ENCODE measurements at regions not wholly inside any gene's neighbourhood (a gene's known extent, or its start where the extent isn't known, plus 50 kb on each side); places are given as distances from the start of the nearest gene placed in this dataset.
A peak's percentile ranks its signal among the peaks of the same experiment; 100 is the strongest.

DNA sequence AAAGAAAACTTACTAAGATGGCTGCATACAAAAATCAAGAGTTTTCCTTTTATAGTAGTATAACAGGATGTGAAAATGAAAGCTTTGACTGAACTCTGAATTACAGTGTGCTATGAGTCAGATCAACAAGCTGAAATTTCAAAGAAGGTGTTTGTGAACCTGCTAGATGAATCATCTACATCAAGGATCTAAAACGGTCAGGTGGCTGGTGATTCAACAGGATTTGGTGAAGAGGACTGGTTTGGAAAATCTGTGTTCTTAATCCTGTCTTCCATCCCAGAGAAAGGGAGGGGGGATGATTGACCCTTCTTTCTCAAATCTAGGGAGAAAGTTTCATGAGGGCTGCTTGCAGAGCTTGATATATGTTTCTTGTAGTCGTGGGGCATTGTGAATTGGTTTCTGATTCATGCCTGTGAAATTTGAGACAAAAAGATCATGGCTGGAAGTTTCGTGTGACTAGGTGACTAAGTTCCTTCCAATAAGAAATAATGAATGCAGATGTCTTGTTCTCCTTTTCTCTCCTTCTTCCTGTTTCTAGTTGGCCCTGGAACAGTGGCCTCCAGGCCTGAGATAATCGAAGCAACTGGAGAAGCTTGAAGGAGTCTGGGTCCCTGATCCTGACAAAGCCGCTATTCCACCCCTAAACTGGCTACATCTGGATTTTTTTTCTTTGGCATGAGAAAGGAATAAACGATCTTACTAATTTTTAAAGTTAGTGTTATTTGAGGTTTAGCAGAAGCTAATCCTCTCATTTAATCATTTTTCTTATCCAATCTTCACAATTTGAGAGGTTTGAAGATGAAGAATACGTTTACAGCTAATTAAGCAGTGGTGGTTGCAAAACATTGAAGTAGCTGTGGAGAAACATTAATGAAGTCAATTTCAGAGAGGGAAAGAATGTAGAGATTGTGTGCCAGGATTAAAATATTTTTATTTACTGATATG is 67.2 kb downstream of the MRPS30 start:
- no peak overlapping the region for H3K4me3 ChIP-seq
- peaks cover 0 to 4% (median 0%) of the 10 kb centered on the region in 5 donors for H3K4me1 ChIP-seq (ENCODE audit: control insufficient read depth in 5 of 5, insufficient read depth in 5 of 5, low read length in 5 of 5)
- TF ChIP-seq CTCF (IDR thresholded peaks at IDR 0.05; ENCODE audit: control extremely low read depth, extremely low read depth), result no peak
- no peaks in the 10 kb centered on the region for H3K27me3 ChIP-seq (ENCODE audit: control insufficient read depth in 3 of 3, insufficient read depth in 3 of 3, low read length in 2 of 3)
- DNase-seq (peak in 2 of 3 donors; percentile 55 to 79), ATAC-seq (ENCODE audit: insufficient read depth, low FRiP score) (peak; percentile 27)
- H3K9ac ChIP-seq (ENCODE audit: insufficient read depth in 1 of 2, low read length in 2 of 2), result no peak overlapping the region
- no peaks in the 10 kb centered on the region for H3K36me3 ChIP-seq (ENCODE audit: control insufficient read depth in 4 of 4, insufficient read depth in 4 of 4, low read length in 4 of 4)
- H3K9me3 ChIP-seq (ENCODE audit: control insufficient read depth in 4 of 4, insufficient read depth in 3 of 4, low read length in 3 of 4), result no peaks in the 10 kb centered on the region
- no peak overlapping the region for H3K27ac ChIP-seq (ENCODE audit: low read depth in 1 of 2, low read length in 1 of 2)
- WGBS, 2 donors, result 60 to 64% methylated on average over 7 of the region's 7 CpGs

DNA sequence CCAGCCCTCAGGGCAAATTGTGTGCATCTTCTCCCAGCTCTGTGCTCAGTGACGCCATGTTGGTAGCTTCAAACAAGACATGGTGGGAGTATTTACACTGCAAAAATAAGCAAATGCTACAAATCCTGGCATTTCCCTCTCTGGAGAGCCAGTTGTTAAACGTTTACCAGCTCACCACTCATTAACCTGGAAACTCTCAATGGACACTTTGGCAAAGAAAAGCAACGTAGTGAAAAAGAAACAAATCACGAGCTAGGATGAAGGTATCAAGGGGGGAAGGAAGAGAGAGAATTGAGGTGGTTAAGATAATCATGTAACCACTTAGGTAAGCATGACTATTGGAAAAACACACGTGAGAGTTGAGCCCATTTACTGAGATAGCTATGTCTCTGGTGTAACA is 72.5 kb downstream of the MRPS30 start:
- no peak overlapping the region for H3K4me3 ChIP-seq
- H3K9ac ChIP-seq (ENCODE audit: insufficient read depth in 1 of 2, low read length in 2 of 2), result no peak overlapping the region
- peaks cover 0 to under 1% (median 0%) of the 10 kb centered on the region in 5 donors for H3K4me1 ChIP-seq (ENCODE audit: control insufficient read depth in 5 of 5, insufficient read depth in 5 of 5, low read length in 5 of 5)
- no peak overlapping the region for H3K27ac ChIP-seq (ENCODE audit: low read depth in 1 of 2, low read length in 1 of 2)
- DNase-seq, result no peak
- TF ChIP-seq CTCF (IDR thresholded peaks at IDR 0.05; ENCODE audit: control extremely low read depth, extremely low read depth), result no peak
- peaks cover 0 to 5% (median 0%) of the 10 kb centered on the region in 4 donors for H3K9me3 ChIP-seq (ENCODE audit: control insufficient read depth in 4 of 4, insufficient read depth in 3 of 4, low read length in 3 of 4)
- no peak for ATAC-seq (ENCODE audit: insufficient read depth, low FRiP score)
- H3K36me3 ChIP-seq (ENCODE audit: control insufficient read depth in 4 of 4, insufficient read depth in 4 of 4, low read length in 4 of 4), result no peaks in the 10 kb centered on the region
- H3K27me3 ChIP-seq (ENCODE audit: control insufficient read depth in 3 of 3, insufficient read depth in 3 of 3, low read length in 2 of 3), result no peaks in the 10 kb centered on the region
- WGBS, 2 donors, result 59 to 71% methylated on average over 5 of the region's 5 CpGs

GRCh38 chr5:44884036-44884435 is 75.3 kb downstream of the MRPS30 start:
- H3K27me3 ChIP-seq (ENCODE audit: control insufficient read depth in 3 of 3, insufficient read depth in 3 of 3, low read length in 2 of 3), result no peaks in the 10 kb centered on the region
- TF ChIP-seq CTCF (IDR thresholded peaks at IDR 0.05; ENCODE audit: control extremely low read depth, extremely low read depth), result no peak
- DNase-seq, result no peak
- H3K4me3 ChIP-seq, result no peak overlapping the region
- H3K9me3 ChIP-seq (ENCODE audit: control insufficient read depth in 4 of 4, insufficient read depth in 3 of 4, low read length in 3 of 4), result peaks cover 0 to 5% (median 0%) of the 10 kb centered on the region in 4 donors
- ATAC-seq (ENCODE audit: insufficient read depth, low FRiP score), result no peak
- no peaks in the 10 kb centered on the region for H3K4me1 ChIP-seq (ENCODE audit: control insufficient read depth in 5 of 5, insufficient read depth in 5 of 5, low read length in 5 of 5)
- no peaks in the 10 kb centered on the region for H3K36me3 ChIP-seq (ENCODE audit: control insufficient read depth in 4 of 4, insufficient read depth in 4 of 4, low read length in 4 of 4)
- H3K9ac ChIP-seq (ENCODE audit: insufficient read depth in 1 of 2, low read length in 2 of 2), result no peak overlapping the region
- WGBS, 2 donors, result 94 to 97% methylated on average over 19 to 26 of the region's 26 CpGs
- no peak overlapping the region for H3K27ac ChIP-seq (ENCODE audit: low read depth in 1 of 2, low read length in 1 of 2)

Data from lung (tissue), 11 donors.